ENCODE measurements at regions not wholly inside any gene's neighbourhood (a gene's known extent, or its start where the extent isn't known, plus 50 kb on each side); places are given as distances from the start of the nearest gene placed in this dataset.

DNA sequence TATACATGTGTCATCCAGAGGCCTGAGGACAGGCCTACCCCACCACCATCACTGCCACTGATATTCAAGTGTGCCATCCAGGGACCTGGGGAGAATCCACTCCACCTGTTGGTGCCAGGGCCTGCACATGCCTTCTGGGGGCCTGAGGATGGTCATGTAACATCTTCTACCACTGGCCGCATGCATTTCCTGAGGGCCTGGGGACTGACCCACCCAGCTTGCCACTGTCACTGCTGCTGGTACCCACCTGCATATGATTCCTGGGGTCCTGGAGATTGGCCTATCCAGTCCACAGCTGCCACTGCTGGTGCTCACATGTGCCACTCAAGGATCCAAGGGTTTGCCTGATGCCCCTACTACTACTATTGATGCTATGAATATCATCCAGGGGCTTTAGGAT lies 184.3 kb upstream of the SYNCRIP start:
- TF ChIP-seq CTCF (IDR thresholded peaks at IDR 0.05) (no peak), ZFX (IDR thresholded peaks at IDR 0.05; ENCODE audit: borderline replicate concordance) (no peak)

Data from 22Rv1 (cell line).